ENCODE measurements at regions not wholly inside any gene's neighbourhood (a gene's known extent, or its start where the extent isn't known, plus 50 kb on each side); places are given as distances from the start of the nearest gene placed in this dataset.

DNA sequence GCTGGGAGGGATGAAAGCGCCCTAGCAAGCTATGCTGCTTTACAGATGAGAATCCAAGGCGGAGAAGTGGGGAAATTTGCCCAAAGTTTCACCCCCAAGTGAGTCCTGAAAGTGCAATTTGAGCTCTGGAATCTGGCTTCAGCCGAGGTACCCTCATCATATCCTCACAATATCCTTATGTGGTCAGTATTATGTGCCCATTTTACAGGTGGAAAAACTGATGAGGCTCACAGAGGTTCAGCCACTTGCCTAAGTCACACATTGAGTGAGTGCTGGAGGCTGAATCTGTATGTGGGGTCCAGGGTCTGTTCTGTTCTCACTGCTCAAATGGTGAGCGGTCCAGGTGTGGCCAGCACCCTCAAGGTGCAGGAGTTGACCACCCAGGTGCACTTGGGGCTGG lies 85.3 kb downstream of the MATN1 start:
- no peak for DNase-seq (ENCODE audit: low spot score)

DNA sequence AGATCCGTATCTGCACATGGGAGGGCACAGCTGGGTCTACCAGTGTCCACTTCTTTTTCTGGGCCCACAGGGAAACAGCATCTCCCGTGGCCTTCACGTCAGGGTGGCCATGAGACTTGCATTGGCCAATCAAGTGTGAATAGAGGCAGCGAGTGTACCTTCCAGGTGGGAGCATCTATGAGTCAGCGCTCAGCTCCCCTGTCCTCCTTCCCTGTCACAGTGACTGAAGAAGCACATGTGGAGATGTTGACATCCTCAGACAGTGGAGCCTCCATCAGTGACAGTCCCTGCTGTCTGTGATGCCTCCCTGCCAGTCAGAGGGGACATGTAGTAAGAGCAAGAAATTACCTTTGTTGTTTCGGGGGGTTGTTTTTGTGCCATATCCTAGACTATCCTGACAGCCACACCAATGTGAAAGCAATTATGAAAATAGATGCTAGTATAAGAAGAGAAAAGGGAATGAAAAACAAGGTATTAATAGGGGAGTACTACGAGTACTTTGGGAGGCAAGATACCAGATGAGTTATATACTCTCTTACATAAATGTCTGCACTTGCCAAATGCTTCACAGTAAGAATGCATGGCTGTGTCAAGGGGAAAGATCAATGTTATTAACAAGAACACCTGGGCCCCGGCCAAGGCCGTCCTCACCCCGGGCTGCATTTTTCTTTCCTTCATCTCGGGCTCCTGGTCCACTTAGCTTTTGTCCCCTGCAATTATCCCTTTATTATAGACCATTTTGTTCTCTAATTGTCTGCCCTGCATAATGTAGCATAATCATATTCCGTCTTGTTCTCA lies 86.0 kb downstream of the MATN1 start:
- no peak for DNase-seq (ENCODE audit: low spot score)

DNA sequence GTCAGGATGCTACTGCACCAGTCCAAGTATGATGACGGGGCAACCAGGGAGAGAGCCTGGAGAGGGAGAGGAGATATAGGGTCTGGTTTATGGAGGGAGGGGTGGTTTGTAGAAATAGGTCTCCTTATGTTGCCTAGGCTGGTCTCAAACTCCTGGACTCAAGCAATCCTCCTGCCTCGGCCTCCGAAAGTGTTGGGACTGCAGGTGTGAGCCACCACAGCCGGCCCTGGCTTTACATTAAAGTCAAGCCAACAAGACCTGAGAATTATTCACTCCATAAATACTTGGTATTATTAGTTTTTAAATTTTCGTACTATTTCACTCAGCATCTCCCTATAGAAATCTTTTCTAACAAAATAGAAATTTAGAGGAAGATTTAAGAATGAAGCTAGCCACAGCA lies 86.8 kb downstream of the MATN1 start:
- no peak for DNase-seq (ENCODE audit: low spot score)

DNA sequence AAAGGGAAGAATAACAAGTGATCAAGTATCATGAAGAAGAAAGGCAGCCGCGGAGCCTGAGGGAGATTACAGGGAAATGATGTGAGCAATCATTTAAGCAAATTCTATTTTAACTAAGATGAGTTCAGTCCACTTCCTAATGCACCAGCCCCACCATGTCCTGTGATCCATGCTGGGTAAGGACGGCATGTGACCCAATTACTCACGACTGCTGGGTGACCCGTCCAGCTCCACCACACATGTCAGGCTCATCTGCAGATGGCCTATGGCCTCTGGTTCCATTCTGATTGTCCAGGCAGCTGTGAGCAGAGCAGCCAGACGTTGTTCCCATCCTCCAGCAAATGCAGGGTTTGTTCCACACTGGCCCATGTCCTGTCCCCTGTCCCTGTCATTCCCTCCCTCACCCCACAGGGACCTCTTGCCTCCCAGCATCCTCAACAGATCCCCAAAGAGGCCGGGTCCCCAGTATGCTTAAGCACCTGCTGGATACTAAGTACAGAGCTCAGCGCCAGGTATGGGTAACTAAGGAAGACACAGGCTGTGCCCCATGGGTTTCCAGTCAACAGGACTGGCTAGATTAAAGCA lies 87.9 kb downstream of the MATN1 start:
- no peak for DNase-seq (ENCODE audit: low spot score)

DNA sequence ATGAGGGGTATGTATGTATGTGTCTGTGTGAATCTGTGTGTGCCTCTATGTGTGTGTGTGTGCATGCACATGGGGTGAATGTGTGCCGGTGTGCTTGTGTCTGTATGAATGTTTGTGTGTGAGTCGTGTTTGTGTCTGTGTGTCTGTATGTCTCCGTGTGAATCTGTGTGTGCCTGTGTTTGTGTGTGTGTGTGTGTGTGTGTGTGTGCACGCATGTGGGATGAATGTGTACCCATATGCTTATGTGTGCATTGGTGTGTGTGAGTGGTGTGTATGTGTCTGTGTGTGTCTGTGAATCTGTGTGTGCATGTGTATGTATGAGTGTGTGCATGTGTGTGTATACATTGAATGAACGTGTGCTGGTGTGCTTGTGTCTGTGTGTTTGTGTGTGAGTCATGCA lies 88.9 kb downstream of the MATN1 start:
- no peak for DNase-seq (ENCODE audit: low spot score)

DNA sequence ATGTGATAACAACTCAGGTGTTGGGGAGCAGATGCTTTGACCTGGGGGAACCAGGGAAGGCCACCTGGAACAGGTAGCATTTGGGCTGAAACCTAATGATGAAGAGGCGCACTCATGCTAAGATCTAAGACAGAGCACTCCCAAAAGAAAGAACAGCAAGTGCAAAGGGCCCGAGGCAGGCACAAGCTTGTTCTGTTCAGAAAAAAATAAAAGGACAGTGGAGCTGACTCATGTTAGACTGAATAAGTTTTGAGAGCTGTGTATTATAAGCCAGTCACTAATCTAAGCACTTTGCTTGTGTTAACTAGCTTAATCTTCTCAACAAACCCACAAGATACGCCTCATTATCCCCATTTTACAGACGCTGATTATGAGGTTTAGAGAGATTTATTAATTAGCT lies 90.1 kb downstream of the MATN1 start:
- DNase-seq (ENCODE audit: low spot score) = no peak

DNA sequence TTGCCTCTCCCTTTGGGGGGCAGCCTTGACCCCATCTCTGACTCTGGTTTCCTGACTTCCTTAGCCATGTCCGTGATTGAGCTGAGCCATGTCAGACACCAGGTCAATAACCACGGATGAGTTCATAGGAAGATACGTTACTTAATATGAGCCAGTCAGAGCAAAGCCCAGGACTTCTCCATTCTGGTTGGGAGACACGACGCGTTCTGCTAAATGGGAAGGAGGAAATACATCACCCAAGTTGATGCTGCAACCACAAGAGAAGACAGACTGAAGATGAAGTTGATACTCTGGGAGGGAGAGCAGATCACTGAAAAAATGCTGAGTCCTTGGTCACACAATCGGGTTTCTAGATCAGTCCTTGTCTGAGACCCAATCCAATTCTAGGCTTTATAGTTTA lies 90.9 kb downstream of the MATN1 start:
- no peak for DNase-seq (ENCODE audit: low spot score)

DNA sequence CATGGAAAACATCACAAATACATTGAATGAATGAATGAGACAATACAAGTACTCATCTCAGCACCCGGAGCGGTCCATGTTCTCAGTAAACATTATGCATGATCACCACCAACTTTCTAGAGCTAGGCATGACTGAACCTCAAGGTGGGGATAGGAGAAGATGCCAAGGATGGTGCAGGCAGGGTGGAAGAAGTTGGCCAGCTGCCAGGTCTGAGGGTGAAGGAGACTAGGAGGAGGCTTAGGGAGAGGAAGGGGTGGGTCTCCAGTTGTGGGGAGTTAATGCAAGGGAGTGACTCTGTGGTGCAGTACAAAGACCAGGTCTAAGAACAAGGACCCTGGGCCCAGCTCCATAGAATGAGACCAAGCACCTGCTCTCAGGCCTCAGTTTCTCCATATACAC lies 91.7 kb downstream of the MATN1 start:
- DNase-seq (ENCODE audit: low spot score) = no peak

DNA sequence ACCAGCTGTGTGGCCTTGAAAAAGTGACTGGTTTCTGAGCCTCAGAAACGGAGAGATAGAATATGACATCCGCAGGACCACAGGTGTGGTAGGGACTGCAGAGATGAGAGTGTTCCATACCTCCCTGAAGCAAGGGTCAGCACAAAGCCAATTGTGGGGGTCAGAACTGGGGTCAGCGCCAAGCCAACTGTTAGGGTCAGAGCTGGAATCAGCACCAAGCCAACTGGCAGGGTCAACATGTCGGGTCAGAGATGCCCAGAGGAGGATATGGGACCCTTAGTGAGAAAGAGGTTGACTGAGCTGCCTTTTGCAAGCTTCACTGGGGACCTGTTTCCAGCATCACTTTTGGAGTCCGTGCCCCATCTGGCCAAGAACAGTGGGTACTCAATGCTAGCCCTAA lies 93.9 kb downstream of the MATN1 start:
- no peak for DNase-seq (ENCODE audit: low spot score)

DNA sequence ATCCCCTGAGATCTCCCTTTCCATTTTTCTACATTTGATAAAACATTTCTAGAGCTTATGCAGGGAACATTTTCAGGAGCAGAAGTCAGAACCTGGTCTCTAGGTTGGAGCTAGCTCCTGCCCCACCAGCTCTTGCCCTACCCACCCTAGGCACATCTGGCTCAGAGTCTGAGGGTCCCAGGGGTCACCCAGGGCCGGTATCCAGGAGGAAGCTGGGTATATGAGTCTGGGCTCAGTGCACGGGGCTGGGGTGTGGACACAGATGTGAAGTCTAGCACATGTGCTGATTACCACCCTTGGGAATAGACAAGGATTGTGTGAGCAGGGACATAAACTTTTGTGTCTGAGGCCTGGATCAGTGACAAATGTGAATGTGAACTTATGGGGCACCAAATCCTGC lies 95.4 kb downstream of the MATN1 start:
- DNase-seq (ENCODE audit: low spot score) = no peak

DNA sequence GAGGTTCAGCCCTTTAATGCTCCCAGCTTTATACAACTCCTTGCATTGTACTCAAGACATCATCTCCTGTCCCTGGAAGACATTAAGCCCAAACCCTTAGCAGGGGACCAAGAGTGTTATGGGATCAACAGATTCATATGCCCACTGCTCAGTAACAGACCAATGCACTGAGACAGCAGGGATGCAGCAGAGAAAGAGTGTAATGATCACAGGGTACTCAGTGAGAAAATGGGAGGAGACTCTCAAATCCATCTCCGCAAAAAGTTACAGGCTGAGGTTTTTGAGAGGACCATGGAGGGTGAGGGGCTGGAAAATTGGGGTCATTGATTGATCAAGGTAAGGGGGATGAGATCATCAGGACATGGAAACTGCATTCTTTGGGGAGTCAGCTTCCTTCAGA lies 96.2 kb downstream of the MATN1 start:
- no peak for DNase-seq (ENCODE audit: low spot score)

DNA sequence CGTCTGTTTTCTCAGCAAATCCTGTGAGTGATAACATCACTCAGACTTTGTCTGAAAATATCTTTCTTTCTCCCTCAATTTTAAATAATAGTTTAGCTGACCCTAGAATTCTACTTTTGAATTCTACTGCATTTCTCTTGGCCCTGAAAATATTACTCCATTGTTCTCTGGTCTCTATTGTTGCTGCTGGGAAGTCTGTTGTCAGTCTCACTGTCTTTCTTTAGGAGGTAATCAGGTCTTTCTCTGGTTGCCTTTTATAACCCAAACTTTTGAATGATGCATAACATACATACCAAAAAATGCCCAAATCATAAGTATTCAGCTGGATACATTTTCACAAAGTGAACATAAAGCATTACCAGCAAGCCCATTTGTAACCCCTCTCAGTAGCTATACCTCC lies 100.0 kb downstream of the MATN1 start:
- no peak for DNase-seq (ENCODE audit: low spot score)

DNA sequence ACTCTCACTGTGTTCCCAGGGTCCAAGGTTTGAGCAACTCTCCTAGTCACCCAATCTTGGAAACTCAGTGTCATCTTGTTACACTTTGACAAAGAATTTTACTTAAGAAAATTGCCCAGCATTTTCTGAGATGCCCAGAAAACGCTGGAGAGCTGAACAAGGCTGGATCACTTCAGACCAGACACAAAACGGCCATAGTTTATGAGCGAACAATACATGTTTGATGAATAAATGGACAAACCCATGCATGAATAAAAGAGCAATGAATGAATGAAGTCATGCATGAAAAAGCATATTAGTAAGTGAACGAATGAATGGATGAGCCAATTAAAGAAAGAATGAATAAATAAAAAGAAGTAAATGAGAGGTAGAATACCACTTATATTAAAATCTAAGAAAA lies 103.8 kb downstream of the MATN1 start:
- DNase-seq (ENCODE audit: low spot score) = no peak

DNA sequence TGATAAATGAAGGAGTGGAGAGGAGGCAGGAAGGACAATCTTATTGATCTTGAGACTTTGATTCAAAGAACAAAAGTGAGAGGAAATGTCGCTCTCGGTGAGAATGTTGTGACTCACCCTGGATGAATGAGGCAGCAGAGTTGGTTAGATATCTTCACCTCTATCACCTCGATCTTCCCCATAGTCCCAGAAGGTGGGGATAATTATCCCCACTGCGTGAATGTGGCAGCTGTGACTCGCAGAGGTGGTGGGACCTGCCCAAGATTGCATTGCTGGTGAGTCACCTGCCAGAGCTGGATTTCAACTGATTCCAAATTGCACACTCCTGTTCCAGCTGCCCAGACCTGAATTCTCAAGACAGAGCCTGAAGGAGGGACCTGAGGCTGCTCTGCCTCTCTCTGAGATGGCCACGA lies 105.0 kb downstream of the MATN1 start:
- no peak for DNase-seq (ENCODE audit: low spot score)

DNA sequence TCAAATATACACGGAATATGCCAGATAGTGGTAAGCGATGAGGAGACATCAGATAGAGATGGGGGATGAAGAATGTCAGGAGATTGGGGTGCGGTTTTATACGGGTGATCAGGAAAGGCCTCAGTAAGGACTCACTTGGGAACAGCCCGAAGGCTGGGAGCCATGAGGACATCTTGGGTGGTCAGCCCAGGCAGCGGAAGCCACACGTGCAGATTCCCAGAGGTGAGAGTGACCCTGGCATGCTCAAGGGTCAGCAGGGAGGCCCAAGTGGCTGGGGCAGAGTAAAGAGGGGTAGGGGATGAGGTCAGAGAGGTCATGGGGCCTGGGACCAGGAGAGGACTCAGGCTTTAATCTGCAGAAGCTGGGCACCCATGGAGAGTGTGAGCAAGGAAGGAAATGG lies 106.6 kb downstream of the MATN1 start:
- no peak for DNase-seq (ENCODE audit: low spot score)

DNA sequence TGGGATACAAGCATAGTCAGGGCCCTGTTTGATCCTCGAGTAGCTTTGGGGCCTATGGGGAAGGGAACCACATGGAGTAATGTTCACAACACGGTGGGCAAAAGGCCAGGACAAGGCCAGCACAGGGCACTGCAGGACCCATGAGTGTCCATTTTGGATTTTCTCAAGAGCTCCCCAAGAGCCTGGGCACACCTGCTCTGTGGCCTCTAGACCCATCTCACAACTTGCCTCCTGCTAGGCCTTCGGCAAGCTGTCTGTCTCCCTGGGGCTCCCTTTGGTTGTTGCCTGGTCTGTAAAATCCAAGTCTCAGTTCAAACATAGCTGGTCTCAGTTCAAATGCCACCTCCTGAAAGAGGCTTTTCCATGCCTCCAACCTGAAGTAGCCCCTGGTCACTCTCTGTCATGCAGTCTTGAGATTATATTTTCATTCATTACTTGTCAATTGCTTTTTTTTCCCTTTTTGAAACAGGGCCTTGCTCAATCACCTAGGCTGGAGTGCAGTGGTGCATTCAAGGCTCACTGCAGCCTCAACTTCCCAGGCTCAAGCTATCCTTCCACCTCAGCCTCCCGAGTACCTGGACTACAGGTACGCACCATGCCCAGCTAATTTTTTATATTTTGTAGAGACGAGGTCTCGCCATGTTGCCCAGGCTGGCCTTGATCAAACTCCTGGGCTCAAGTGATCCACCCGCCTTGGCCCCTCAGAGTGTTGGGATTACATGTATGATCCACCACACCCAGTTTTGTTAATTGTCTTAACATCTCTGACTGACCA lies 107.4 kb downstream of the MATN1 start:
- no peak for DNase-seq (ENCODE audit: low spot score)

DNA sequence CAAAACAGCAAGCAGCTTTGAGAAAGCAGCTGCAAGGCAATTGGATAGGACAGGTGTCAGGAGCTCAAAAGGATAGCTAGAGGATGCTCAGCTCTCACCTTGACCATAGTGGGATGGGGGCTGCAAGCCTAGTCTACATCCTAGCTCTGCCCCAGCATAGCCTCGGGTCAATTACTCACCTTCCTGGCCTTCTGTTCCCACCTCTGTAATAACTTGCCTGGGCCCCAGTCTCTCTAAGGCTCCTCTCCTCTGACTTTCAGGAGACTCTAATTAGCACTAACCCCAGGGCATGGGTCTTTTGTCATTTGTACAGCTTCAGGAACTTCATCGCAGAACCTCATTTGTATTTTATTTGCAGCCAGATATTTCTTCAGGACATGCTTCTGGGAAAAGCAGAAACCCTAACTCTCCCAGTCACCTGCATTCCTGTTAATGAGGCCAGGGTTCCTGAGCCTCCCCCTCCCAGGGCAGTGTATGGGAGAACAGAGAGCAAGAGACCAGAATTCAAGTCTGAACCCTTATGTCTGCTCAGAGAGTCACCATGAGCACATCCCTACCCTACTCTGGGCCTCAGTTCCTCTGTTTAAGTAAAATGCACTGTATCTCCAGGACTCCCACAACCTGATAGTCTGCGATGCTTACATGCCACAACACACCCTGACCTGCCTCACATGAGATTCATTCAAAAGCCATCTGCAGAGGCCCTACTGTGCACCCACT lies 108.1 kb downstream of the MATN1 start:
- no peak for DNase-seq (ENCODE audit: low spot score)

DNA sequence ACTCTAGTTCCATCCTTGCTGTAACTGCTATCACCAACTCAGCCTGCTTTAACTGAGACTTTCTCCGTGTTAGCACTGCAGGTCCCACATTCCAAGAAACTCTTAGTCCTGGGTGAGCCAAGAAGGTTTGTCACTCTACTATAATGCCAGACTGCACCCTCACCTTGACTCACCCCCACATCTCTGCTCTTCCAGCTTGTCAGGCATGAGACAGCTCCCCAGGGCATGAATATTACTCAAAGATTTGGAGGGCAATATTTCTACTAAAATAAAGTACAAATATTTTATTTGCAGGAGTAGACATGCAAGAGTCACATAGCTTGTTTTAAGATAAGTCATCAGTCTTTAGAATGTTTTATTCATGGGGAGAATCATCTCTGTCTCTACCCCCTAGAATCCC lies 110.2 kb downstream of the MATN1 start:
- no peak for DNase-seq (ENCODE audit: low spot score)

DNA sequence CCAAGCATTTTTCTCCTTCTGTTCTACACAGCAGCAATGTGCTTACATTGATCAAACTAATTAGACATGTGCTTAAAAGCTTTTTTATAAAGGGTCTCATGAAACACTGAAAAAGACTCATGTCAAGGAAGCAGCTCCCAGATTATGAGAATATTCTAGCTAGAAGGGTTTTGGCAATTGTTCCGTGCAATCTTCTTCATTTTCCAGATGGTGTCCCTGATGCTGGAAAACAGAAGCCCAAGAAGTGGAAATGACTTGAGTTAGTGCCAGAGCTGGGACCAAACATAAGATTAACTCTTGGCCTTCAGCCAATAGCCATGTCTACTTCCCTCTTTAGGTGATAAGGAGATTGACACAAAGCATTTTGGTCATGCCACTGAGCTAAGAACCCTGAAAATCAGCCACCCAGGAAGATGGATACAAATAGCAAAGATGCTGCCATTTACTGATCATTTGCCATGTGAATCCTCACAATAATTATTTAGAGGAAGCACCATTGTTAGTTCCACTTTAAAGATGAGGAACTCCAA lies 110.8 kb downstream of the MATN1 start:
- DNase-seq (ENCODE audit: low spot score) = no peak

DNA sequence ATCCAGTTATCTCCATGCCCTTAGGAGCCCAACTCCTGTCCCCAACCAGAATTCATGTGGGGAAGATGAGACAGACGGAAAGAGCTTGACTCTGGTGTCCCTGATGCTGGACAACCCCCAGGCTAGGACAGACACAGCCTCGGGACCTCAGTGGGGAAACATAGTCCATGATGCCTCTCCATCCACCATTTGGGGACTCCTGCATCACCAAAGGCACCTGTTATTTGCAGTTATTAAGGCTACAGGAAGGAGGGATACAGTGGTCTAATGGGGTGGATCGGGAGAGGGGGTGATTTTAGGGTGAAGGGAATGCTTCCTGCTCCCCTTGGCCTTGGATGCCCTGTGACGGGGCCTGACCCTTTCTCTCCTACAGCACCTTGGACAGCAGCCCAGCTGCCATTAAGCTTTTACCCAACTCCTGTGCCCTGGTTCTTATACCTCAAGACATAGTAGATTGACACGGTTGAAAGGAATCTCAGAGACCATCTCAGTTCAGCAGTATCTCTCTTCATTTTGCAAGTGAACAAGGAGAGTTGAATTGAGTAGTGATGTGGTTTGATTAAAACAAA lies 111.6 kb downstream of the MATN1 start:
- no peak for DNase-seq (ENCODE audit: low spot score)

DNA sequence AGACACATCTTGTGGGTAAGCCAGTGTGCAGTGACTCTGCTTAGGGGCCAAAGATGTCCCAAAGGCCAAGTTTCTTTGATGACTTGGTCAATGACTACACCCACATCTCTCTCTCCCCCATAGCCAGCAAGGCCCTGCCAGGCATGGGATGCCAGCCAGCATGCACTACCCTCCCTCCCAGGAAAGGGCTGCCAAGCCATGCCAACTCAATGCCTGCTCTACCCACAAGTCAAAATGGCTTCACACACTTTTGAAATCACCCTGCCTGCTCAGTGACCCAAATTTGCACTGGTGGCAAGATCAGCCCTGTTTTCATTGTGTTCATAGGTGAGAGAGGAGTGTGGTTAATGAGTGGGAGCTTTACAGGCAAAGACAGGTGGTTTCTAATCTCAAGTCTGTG lies 112.5 kb downstream of the MATN1 start:
- no peak for DNase-seq (ENCODE audit: low spot score)

DNA sequence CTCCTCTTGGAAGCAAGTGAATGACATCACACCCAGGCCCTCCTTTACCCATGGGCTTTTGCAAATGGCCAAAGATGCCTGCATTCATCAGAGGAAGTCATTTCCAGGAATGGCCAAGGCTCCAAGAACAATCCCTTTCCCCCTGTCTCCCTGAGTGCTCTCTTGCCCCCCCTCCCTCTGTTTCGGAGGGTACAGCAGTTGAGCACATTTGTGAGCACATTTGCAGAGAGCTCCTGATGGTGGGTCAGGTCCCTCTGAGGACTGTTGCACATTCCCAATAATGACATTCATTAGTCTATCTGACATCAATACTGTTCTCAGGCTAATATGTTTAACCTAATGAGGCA lies 113.4 kb downstream of the MATN1 start:
- no peak for DNase-seq (ENCODE audit: low spot score)
